Gastrocnemius medialis (tissue), 4 donors: ENCODE measurements at regions not wholly inside any gene's neighbourhood (a gene's known extent, or its start where the extent isn't known, plus 50 kb on each side); places are given as distances from the start of the nearest gene placed in this dataset.

Experiments
- ATAC-seq, 2 donors: fragments of 150-250 bp; one replicate each; pipeline ENCODE4 v1.9.1; 2016
- DNase-seq, 2 donors: peaks; one replicate each; pipeline ENCODE4 v3.0.0-alpha.2; 2019
- H3K27ac ChIP-seq, 4 donors: fragments of 200-600 bp; sonication (generic); 1 replicate in 1 of 4; 2 replicates in 3 of 4; pipeline ENCODE4 v1.5.1; 2016 to 2018; ENCODE audit warnings: mild to moderate bottlenecking in 2 of 4, moderate library complexity in 1 of 4
- H3K27me3 ChIP-seq, 3 donors: fragments of 200-600 bp; sonication (generic) in 2 of 3; 1 replicate in 1 of 3; 2 replicates in 2 of 3; pipeline versions ENCODE4 v1.5.1 to v1.6.0; 2016 to 2019; ENCODE audit warnings: mild to moderate bottlenecking in 1 of 3, moderate library complexity in 1 of 3
- H3K36me3 ChIP-seq, 2 donors: fragments of 200-600 bp; sonication (generic) in 1 of 2; one replicate each; pipeline ENCODE4 v1.5.1; 2017 to 2018
- H3K4me1 ChIP-seq, 2 donors: fragments of 200-600 bp; sonication (generic) in 1 of 2; one replicate each; pipeline ENCODE4 v1.5.1; 2016 to 2017; ENCODE audit warnings: mild to moderate bottlenecking in 2 of 2
- H3K4me3 ChIP-seq, 4 donors: fragments of 200-600 bp; sonication (generic) in 3 of 4; 1 replicate in 1 of 4; 2 replicates in 3 of 4; pipeline ENCODE4 v1.5.1; 2016 to 2019; ENCODE audit warnings: mild to moderate bottlenecking in 2 of 4
- H3K9me3 ChIP-seq, 3 donors: fragments of 200-600 bp; sonication (generic) in 2 of 3; 1 replicate in 1 of 3; 2 replicates in 2 of 3; pipeline ENCODE4 v1.5.1; 2016 to 2019
- CTCF ChIP-seq, 5 experiments: fragments of 450-650 bp in 3 of 5; fragments of 200-600 bp in 2 of 5; sonication (generic) in 2 of 5; IDR thresholded peaks in 4 of 5; conservative IDR thresholded peaks in 1 of 5; 1 replicate in 4 of 5; 2 replicates in 1 of 5; pipeline ENCODE4 v1.5.1; 2016 to 2019; ENCODE audit warnings: antibody characterized with exemption in 5 of 5, mild to moderate bottlenecking in 3 of 5, moderate library complexity in 3 of 5
- POLR2A ChIP-seq, 2 donors: fragments of 450-650 bp; IDR thresholded peaks; one replicate each; pipeline ENCODE4 v1.6.1; 2017; ENCODE audit warnings: antibody characterized with exemption in 2 of 2, mild to moderate bottlenecking in 2 of 2, moderate library complexity in 2 of 2
- in situ Hi-C, 4 donors: fragments of 200-750 bp; cut with MboI; loops; one replicate each; pipeline versions ENCODE4 v1.15.0 to v1.8.0; 2017; ENCODE audit warnings: low sequenced_read_pairs in 4 of 4
- intact Hi-C: fragments of 100-400 bp; cut with DNase I; formaldehyde crosslinking; loops from one replicate; pipeline ENCODE4 v1.15.1; 2023; ENCODE audit warnings: low total_unique reads

GRCh38 chr1:234863551-234863971 lies 253.6 kb upstream of the IRF2BP2 start:
- peak overlapping the region; percentile 68 to 84 (median 75) for H3K27ac ChIP-seq
- TF ChIP-seq POLR2A (IDR thresholded peaks at IDR 0.05) (no peak), CTCF (IDR thresholded peaks at IDR 0.05 in 4 of 5, conservative IDR thresholded peaks at IDR 0.05 in 1 of 5) (no peak)
- H3K27me3 ChIP-seq = no peaks in the 10 kb centered on the region
- H3K4me3 ChIP-seq = peak overlapping the region in 1 of 4 donors; percentile 2
- ATAC-seq = peak; percentile 51 to 77
- no peaks in the 10 kb centered on the region for H3K36me3 ChIP-seq
- peak; percentile 54 to 55 for DNase-seq
- H3K4me1 ChIP-seq = peaks cover 42 to 43% of the 10 kb centered on the region in 2 donors
- H3K9me3 ChIP-seq = no peaks in the 10 kb centered on the region
- in situ Hi-C loops (loop anchor here (10.0 to 25.0 kb wide), 4 partner anchors 126 to 376 kb away; partner anchors contain the start of gene TARBP1 (in 2 of the 4)), intact Hi-C loops (loop anchor here (2.0 kb wide), 1 partner anchor 43 kb away; no protein-coding TSS in a partner anchor)

- Histone ChIP-seq H3K4me1 (peaks cover 39 to 40% of the 10 kb centered on the region in 2 donors), H3K27ac (peak overlapping the region; percentile 68 to 84 (median 75)), H3K36me3 (no peaks in the 10 kb centered on the region), H3K27me3 (no peaks in the 10 kb centered on the region), H3K4me3 (peak overlapping the region in 2 of 4 donors; percentile 2 to 17), H3K9me3 (no peaks in the 10 kb centered on the region)
- no peak for TF ChIP-seq CTCF (IDR thresholded peaks at IDR 0.05 in 4 of 5, conservative IDR thresholded peaks at IDR 0.05 in 1 of 5)
- TF ChIP-seq POLR2A (IDR thresholded peaks at IDR 0.05) = no peak
- DNase-seq (peak; percentile 51 to 70), ATAC-seq (peak; percentile 20 to 30)
- intact Hi-C loops (loop anchor here (2.0 kb wide), 1 partner anchor 42 kb away; no protein-coding TSS in a partner anchor), in situ Hi-C loops (loop anchor here (10.0 to 25.0 kb wide), 4 partner anchors 126 to 376 kb away; partner anchors contain the start of gene TARBP1 (in 2 of the 4))
These were observed 253.1 kb upstream of the IRF2BP2 start for GRCh38 chr1:234862944-234863515.

DNA sequence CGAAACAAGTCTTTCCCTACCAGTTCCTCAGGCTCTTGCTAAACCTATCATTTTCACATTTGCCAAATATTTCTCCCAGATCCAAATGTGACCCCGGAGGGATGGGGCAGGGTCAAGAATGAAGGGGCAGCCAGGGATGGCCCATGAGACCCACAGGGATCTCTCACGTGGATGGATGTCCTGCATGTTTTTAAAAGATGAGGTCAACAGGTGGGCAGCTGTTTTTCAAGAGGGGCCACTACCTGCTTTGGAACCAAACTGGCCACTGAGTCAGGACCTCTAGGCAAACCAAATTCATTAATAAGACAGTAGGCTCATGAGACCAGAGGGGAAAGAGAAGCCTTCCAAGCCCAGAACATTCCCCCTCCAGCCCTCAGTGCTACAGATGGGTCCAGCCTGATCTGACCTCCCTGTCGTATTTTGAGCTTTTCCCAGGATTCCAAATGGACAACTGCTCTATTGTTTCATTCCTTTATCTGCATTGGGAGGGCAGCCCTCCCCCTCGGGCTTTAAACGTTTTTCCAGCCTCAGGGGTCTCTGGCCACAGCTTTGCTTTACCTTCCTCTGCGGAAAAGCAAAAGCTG lies 252.5 kb upstream of the IRF2BP2 start:
- H3K4me3 ChIP-seq = peak overlapping the region in 2 of 4 donors; percentile 2 to 17
- DNase-seq (no peak), ATAC-seq (no peak)
- in situ Hi-C loops (loop anchor here (10.0 to 25.0 kb wide), 4 partner anchors 125 to 375 kb away; partner anchors contain the start of gene TARBP1 (in 2 of the 4)), intact Hi-C loops (loop anchor here (2.0 kb wide), 1 partner anchor 42 kb away; no protein-coding TSS in a partner anchor)
- TF ChIP-seq CTCF (IDR thresholded peaks at IDR 0.05 in 4 of 5, conservative IDR thresholded peaks at IDR 0.05 in 1 of 5) = no peak
- no peak for TF ChIP-seq POLR2A (IDR thresholded peaks at IDR 0.05)
- peaks cover 33 to 35% of the 10 kb centered on the region in 2 donors for H3K4me1 ChIP-seq
- peak overlapping the region; percentile 68 to 84 (median 75) for H3K27ac ChIP-seq
- H3K9me3 ChIP-seq = no peaks in the 10 kb centered on the region
- no peaks in the 10 kb centered on the region for H3K27me3 ChIP-seq
- no peaks in the 10 kb centered on the region for H3K36me3 ChIP-seq

DNA sequence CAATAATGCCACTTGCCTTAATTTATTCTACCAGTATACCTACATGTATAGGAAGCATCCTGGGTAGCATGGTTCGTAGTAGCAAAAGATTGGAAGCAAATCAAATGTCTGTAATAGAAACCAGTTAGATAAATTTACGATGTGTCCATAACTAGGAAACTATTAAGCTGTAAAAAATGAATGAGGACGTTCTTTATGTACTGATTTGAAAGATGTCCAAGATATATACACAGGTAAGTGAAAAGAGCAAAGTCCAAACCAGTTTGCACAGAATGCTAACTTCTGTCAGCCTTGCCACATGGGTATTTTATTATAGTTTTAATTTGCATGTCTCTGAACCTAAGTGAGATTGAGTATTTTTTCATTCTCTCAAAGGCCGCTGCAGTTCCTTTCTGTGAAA lies 251.8 kb upstream of the IRF2BP2 start:
- H3K27ac ChIP-seq = no peak overlapping the region
- no peak for ATAC-seq
- intact Hi-C loops (loop anchor here (2.0 kb wide), 1 partner anchor 41 kb away; no protein-coding TSS in a partner anchor), in situ Hi-C loops (loop anchor here (10.0 to 25.0 kb wide), 4 partner anchors 124 to 374 kb away; partner anchors contain the start of gene TARBP1 (in 2 of the 4))
- no peaks in the 10 kb centered on the region for H3K27me3 ChIP-seq
- no peak overlapping the region for H3K4me3 ChIP-seq
- H3K36me3 ChIP-seq = no peaks in the 10 kb centered on the region
- peaks cover 26 to 28% of the 10 kb centered on the region in 2 donors for H3K4me1 ChIP-seq
- DNase-seq = no peak
- no peaks in the 10 kb centered on the region for H3K9me3 ChIP-seq
- TF ChIP-seq POLR2A (IDR thresholded peaks at IDR 0.05) = no peak
- TF ChIP-seq CTCF (IDR thresholded peaks at IDR 0.05 in 4 of 5, conservative IDR thresholded peaks at IDR 0.05 in 1 of 5) = no peak
